HG03575 (cell line): ENCODE measurements at regions not wholly inside any gene's neighbourhood (a gene's known extent, or its start where the extent isn't known, plus 50 kb on each side); places are given as distances from the start of the nearest gene placed in this dataset.
"Not testable (repeated sequence)": the region's sequence is repeated elsewhere in the genome, so short reads cannot be mapped to it uniquely, and the experiment has no call there.

ENCODE experiments used
- ATAC-seq: cut with Tn5 transposase; IDR thresholded peaks from one replicate; pipeline ENCODE4 v1.9.1; 2021; ENCODE audit not compliant: unreplicated experiment, insufficient number of reproducible peaks, low FRiP score; ENCODE audit errors: extremely low read depth

DNA sequence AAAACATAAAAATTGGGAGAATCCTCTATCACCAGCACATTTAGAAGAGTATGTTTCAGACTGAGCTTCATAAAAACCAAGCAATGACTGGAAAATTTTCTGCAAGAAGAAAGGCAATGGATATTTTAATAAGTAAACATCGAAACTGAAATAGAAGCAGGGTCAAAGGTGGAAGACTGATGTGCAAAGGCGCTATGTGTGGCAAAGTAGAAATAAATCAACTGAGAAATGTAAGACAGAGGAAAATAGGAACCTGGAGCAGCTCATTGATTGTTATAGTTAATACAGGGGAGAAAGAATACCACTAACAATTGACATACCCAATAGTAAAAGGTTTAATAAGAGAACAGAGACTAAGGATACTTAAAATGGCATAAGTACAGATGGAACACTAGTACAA, 818.4 kb downstream of the SOCS6 start:
- ATAC-seq: no peak

- no peak for ATAC-seq
Observed at GRCh38 chr18:71106701-71107100, 817.9 kb downstream of the SOCS6 start.

GRCh38 chr18:71105994-71106546, 817.2 kb downstream of the SOCS6 start:
- ATAC-seq: no peak

DNA sequence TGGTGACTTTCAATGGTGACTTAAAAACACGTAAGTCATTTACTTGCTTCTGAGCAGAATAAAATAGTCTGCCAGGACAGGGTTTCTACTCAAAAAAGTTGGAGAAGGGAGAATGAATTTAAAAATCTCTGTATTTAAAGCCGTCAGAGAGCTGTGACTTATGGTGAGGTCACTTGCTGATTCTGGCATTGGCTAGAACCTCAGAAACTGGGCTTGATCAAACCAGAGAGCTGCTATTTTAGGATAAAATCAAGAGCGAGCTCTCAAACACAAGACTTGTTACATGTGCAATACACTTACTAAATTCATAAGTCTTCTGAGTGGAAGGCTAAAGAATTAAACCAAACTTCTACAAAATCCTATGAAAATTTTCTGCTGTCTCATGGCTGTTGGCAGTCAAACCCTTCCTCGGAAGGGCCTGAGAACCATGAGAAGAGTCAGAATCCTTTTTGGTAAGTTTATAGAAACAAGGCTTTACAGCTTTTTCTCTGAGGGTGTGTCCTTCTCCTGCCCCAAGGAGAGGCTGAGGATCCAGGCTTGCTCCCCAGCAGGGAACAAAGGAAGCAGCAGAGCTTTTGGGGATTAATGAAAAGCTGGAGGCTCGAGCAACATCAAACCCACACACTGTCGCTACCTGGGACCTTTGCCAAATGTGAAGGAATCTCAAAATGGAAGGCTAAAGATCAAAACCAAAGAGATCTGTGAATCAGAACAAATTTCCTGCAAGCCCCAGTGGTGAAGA, 816.4 kb downstream of the SOCS6 start:
- no peak for ATAC-seq

GRCh38 chr18:71079606-71080005, 790.8 kb downstream of the SOCS6 start:
- ATAC-seq: no peak

DNA sequence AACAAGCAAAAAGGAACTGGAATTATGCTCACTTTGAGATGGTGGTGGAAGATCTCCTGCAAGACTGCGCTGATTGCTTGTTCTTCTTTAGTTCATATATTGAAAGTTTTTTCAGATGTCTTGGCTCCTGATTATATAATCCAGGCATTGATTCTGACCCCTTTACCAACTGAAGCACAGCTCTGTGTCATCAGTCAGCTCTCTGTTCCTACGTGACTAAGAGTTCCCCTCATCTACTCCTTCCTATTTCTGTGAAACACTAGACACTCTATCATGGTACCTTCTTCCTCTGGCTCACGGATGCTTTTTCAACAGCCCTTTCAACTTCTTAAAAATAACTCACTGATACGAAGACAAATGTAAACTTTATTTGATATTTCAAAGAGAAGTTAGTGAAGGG, 788.6 kb downstream of the SOCS6 start:
- no peak for ATAC-seq

GRCh38 chr18:71075147-71075546, 786.3 kb downstream of the SOCS6 start:
- no peak for ATAC-seq

GRCh38 chr18:71068338-71068737, 779.5 kb downstream of the SOCS6 start:
- ATAC-seq: no peak

- ATAC-seq: no peak
Observed at GRCh38 chr18:71049893-71050292, 761.0 kb downstream of the SOCS6 start.

GRCh38 chr18:71047882-71048281, 759.0 kb downstream of the SOCS6 start:
- ATAC-seq: no peak

GRCh38 chr18:71045331-71046065, 756.7 kb downstream of the SOCS6 start:
- ATAC-seq: no peak

GRCh38 chr18:71040161-71040560, 751.3 kb downstream of the SOCS6 start:
- no peak for ATAC-seq

DNA sequence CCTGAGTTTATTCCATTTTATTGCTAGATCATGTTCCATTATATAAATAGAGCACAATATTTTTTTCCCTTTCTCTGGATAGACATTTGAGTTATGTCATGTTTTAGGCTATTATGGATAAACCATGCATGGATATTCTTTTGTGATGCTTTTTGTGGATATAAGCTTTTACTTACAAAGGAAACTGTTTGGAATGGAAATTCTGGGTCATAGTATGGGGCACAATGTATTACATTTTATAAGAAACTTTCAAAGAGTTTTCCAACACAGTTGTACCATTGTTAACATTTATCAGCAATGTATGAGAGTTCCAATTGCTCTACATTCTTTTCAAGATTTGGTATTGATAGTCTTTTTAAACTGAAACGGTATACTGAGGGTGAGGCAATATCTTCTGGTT, 749.4 kb downstream of the SOCS6 start:
- no peak for ATAC-seq

DNA sequence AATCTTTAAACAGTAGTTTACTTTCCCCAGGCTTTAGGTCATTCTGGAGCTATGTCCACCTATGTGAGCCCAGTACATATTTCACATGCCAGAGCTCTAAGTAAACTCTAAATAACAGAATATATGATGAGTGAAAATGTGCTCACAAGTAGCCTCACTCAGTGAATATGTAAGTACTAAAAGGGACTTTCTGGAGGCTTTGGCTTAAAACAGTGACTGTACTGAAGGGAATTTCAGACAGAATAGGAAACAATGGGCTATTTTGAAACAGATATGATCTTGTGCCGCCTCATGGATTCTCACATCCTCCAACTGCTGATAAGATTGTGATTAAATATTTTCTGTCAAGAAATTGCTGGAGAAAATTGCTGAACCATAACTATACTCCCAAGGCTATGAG, 747.9 kb downstream of the SOCS6 start:
- no peak for ATAC-seq

GRCh38 chr18:71031296-71032191, 742.7 kb downstream of the SOCS6 start:
- not testable (repeated sequence) for ATAC-seq

- not testable (repeated sequence) for ATAC-seq
Observed at GRCh38 chr18:71030085-71030484, 741.2 kb downstream of the SOCS6 start.

DNA sequence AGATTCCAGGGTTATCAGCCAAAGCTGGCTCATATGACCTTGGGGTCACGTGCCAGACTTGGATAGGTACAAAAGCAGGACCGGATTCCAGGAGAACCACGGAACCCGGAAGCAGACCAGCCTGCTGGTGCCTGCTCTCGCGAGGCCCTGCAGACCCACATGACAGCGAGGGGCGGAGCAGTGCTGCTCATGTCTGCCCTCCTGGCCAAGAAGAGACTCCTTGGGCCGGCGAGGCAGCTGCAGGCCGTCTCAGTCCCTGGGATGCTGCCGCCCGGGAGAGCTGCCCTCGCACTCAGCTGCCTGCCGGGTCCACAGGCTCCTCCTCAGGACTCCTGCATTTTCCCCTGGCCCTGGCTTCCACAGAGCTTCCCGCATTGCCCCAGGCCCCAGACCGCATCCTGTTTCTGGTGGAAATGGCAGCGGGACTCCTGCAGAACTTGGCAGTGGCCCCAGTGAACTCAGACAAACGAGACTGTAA, 739.5 kb downstream of the SOCS6 start:
- ATAC-seq: no peak

DNA sequence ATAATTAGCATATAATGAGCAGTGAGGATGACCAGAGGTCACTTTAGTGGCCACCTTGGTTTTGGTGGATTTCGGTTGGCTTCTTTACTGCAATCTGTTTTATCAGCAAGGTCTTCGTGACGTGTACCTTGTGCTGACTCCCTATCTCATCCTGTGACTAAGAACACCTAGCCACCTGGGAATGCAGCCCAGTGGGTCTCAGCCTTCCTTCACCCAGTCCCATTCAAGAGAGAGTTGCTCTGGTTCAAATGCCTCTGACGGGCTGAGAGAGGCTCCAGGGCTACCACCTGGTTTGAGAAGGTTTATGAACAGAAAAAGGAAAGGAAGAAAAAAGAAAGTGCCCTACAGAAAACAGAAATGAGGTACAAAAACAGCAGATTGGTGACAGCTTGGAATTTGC, 738.7 kb downstream of the SOCS6 start:
- ATAC-seq: no peak

GRCh38 chr18:71025505-71026225, 736.8 kb downstream of the SOCS6 start:
- no peak for ATAC-seq
